HG02588 (cell line): ENCODE measurements at regions not wholly inside any gene's neighbourhood (a gene's known extent, or its start where the extent isn't known, plus 50 kb on each side); places are given as distances from the start of the nearest gene placed in this dataset.
"Not testable (repeated sequence)": the region's sequence is repeated elsewhere in the genome, so short reads cannot be mapped to it uniquely, and the experiment has no call there.

Experiments
- ATAC-seq: cut with Tn5 transposase; IDR thresholded peaks from one replicate; pipeline ENCODE4 v1.9.1; 2021; ENCODE audit warnings: mild to moderate bottlenecking, moderate library complexity; ENCODE audit not compliant: unreplicated experiment

GRCh38 chr1:214141486-214141885 is 139.5 kb upstream of the SMYD2 start:
- no peak for ATAC-seq

DNA sequence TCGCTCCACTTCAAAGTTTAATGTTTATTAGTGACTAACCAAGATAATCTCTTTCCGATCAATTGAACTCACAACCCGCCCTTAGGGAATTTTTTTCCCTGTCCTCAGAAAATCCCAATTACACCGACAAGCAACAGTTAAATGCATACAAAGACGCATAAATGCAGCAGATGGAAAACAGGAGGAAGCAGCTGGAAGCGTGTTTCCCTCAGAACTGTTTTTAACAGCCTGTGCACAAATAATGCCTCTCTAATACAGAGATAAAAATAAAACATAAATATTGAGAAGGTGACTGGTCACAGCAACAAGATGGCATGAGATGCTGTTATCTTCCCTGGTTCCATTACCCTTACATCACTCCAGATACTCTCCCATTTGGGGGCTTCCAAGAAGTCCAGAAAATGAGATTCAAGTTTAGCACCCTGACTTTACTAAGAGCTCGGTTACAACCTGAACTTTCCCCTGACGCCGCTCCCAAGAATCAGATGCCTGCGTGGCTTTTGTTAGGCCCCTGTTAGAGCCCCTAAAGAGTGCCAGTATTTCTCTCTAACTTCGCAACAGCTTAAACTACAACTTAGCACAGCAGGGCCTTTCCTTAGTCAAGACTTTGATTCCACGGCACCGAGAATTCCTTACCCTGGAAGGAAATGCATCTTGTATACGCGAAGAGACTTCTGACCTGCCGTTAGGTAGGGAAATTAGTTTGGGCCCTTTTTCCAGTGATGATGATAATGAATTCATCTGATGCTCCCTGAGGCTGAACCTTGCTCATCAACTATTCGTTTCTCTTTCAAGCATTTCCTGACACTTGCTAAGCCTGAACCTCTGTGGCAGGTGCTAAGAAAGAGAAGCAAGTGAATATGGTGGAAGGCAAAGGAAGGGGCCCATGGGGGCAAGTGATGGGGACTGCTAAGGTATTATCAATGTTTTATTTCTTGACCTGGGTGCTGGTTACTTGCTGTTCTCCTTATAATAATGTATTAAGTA is 137.7 kb upstream of the SMYD2 start:
- ATAC-seq = no peak

- not testable (repeated sequence) for ATAC-seq
Observed at GRCh38 chr1:214144521-214144920, 136.4 kb upstream of the SMYD2 start.

GRCh38 chr1:214146523-214146922 is 134.4 kb upstream of the SMYD2 start:
- ATAC-seq = no peak

DNA sequence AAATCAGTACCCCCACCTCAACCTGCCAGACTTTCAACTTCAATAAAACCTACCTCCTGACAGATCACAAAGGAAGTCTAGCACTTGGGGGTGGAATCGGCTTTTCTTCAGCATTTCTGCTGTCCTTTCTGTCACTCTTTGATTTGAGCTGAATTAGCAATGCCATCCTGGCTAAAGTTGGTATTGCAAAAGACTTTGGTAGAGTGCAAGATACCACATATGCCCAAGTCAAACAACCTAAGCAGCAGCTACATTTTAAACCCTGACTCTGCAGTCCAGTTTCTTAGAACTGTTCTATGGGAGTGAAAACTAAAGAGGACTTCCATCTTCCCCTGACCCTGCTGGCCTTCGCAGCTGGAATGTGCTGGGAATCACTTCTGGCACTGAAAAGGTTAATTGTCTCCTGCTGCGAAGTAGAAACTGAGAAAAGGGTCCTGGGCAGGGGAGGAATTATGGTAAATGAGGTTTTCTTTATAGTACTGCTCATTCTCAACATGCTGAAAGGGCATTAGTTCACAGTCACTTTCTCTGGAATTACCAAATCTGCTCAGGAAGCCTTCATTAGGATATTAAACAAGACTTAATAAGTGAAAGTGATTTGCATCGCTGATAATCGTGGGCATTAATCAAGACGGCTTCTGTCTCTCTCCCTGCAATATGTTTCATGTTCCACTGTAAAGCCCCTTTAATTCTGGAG is 126.2 kb upstream of the SMYD2 start:
- no peak for ATAC-seq

DNA sequence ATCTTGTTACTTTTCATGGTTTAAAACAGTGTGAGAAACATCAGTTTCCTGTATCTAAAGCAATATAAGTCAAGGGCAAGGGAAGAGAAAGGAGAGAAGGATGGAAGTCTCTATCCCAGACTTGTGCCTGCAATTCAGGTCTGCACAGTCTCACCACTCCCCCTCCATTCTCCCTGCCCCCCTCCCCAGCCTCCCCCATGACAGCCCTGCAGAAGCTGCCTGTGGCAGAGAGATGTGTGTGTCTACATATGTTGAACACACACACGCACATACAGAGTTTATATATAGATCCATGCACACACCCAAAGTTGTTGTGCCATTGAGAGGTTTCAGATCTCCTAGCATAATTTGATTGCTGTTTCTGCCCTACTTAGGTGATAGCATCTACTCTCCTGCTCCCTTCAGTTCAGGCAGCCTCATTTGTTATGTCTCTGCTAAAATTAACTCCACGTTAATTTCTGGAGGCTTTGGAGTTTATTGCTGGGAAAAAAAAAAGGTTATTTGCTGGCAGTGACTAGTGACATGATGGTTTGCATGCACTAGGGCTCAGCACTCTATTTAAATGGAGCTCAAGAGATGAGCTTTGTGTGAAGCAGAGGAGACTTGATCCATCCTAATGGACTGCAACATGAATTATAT is 124.9 kb upstream of the SMYD2 start:
- no peak for ATAC-seq

- no peak for ATAC-seq
Observed at GRCh38 chr1:214164173-214164572, 116.8 kb upstream of the SMYD2 start.

- no peak for ATAC-seq
Observed at GRCh38 chr1:214165850-214166374, 115.0 kb upstream of the SMYD2 start.

- ATAC-seq = no peak
Observed at GRCh38 chr1:214174508-214175199, 106.3 kb upstream of the SMYD2 start.

DNA sequence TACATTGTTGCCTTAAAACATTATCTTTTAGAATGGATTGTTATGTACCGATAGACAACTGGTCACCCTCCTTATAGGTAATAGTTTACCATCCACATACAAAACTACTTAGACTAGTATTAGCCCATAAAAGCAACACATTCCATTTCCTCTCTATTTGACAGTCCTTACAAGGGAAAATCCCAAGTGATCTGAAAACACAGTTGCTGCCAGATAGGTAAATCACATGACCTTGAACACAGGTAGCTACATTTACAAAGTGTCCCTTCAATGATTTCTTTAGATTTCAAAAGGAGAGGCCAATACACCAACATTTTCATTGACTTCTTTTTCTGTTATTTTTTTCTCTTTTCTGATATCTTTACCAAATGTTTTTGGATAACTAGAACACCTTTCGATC is 102.9 kb upstream of the SMYD2 start:
- no peak for ATAC-seq

DNA sequence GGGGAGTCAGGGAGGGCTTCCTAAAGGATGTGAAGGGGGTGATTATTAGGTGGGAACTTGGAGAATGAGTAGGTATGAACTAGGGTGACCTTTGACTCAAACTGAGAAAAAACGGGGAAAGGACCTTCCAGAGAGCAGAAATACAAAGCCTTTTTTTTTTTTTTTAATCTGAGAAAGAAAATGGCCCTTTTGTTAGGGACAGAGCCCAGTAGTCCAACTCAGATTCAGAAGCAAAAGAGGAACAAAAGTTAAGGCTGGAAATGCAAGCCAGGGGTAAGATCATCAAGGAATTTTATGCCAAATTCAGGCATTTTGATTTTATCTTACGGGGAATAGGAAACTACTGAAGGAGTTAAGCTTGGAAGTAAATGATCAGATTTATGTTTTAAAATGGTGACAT is 96.0 kb upstream of the SMYD2 start:
- no peak for ATAC-seq

DNA sequence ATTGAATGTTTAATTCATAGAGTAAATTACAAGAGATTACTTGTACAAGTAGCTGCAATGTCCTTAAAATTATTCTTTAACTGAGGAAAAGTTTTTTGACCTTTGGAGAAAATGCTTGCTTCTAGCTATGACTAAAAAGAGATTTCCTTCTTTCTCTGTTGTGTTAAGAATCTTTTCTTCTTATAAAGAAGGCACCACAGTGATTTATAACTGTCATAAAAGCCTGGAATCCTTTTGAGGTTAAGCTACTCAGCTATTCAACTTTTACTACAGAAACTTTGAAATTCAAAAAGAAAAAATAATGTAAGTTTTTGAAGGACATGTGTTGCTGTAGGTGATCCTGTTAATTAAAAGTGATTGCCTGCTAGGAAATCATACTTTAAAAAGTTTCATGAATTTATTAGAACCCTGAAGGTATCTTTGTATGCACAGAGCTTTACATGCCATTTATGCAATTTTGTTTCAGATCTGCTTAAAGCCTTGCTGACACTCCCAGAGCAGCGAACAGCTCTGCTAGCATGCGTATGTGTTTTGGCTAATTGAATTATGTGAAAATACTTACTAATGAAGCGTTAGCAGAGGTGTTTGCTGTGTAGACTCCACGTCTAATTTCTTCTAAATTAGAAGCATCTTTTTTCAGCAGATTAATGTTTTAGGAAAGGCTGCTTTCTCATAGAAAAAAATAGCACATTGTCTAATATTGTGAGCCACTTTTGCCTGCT is 94.7 kb upstream of the SMYD2 start:
- ATAC-seq = no peak

GRCh38 chr1:214187121-214187900 is 93.6 kb upstream of the SMYD2 start:
- ATAC-seq = no peak

- no peak for ATAC-seq
Observed at GRCh38 chr1:214187933-214188332, 93.0 kb upstream of the SMYD2 start.

DNA sequence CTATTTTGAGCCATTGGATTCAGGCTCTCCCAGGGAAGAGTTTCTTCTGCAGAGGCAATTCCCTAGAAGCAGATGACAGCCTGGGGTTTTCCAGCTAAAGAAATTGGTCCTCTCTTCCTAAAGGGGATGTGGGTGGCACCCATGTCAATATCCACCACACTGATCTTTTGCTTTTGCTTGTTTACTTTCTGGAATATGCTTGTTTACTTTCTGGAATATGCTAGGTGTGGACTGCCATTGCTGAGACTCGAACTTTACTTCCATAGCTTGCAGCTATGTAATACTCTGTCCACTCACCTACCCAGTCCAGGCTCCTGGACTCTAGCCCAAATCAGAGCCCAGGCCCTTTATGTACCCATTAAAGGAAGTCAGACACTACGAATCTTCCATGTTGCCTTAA is 92.1 kb upstream of the SMYD2 start:
- no peak for ATAC-seq

DNA sequence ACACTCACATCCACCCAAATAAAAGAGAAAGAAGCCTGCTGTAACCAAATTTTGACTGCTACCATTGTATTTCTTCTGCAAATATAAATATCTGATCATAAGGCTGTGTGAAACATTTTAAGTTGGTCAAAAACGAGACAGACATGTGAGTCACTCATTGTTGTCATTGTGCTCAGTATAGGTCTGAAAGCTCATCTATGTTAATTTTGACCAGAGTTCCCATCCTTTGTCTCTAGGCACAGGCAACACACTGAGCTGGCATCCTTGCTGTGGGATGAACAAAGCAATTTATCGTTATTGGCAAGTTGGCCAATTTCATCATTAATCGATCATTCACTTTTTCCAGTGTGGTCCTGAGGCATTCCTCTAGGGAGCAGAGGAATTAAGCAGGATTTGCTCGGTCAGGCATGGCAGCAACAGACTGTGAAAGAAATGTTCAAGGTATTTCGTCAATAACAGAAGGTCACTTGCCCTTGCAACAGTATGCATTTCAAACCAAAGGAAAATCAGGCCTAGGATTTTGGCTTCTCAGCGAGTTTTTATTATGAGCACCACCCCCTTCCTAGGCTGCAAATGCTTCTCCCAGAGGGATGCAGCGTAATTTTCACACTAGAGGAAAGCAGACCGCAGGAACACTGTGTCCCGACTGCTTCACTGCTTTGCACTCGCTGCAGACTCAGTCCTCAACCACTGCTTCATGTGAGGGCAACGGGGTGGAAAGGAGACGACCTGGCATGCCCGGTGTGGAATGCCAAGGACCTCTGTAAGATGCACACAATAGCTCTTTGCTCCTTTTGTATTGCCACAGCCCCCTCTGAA is 87.9 kb upstream of the SMYD2 start:
- ATAC-seq = no peak

DNA sequence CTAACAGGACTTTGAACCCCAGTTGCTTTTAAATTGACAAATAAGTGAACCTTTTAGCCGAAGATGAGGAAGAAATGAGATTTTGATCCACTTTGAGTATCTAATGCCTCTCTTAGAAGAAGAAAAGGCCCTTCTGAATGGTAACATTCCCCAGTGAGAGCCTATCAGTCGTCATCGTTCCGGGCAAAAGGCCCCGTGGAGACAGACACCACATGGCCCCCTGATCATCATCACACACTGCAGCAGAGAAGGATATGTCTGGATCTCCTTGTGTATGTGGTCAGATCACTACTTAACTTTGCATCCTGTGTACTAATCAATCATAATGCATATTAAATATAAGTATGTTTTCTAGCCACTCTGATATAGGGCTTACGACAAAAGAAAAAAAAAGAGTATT is 87.3 kb upstream of the SMYD2 start:
- ATAC-seq = no peak

- no peak for ATAC-seq
Observed at GRCh38 chr1:214198571-214198970, 82.4 kb upstream of the SMYD2 start.

GRCh38 chr1:214199585-214199984 is 81.4 kb upstream of the SMYD2 start:
- no peak for ATAC-seq
